ENCODE measurements at regions not wholly inside any gene's neighbourhood (a gene's known extent, or its start where the extent isn't known, plus 50 kb on each side); places are given as distances from the start of the nearest gene placed in this dataset.

DNA sequence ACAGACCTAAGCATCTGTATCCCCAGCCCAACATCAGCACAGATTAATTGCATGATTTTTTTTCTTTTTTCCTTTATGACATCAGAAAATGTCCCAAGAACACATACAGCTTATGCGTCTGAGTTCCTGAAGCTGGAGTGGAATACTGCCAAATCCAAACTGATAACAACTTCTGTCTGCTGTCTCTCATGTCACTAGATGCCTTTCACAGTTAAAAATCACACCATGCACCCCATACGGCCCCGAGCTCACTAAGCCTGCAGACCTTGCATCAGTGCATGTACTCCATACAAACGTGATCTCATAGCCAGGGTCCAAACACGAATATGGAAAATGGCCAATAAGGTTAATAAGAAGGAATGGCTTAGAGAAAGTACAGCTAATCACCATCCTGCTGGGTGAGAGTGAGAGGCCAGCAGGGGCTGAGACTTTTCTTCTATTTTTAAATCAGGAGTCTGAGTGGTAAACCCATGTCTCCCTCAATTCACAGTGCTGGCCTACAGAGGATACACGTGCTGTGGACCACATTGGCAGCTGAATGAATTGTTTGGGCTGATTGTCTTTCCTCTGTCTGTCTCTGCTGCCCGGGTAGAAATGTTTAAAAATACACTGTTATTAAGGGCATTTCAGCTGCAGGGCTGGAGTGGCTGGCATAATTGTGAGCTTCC lies 350.6 kb upstream of the RAG2 start:
- ATAC-seq (replicated peaks in 1 of 4) (no peak), DNase-seq (no peak)
- 73% methylated on average over 3 of the region's 7 CpGs for WGBS (ENCODE audit: insufficient coverage)

GRCh38 chr11:36945384-36945783 lies 347.3 kb upstream of the RAG2 start:
- WGBS (ENCODE audit: insufficient coverage) = no CpG with 5 or more reads among the region's 3 CpGs
- peaks cover 4 to 9% (median 7%) of the 10 kb centered on the region in 3 donors for H3K9me3 Mint-ChIP-seq
- no peak for ATAC-seq (replicated peaks in 1 of 4)
- H3K27ac Mint-ChIP-seq = no peak overlapping the region
- CTCF ChIA-PET = no interaction called here
- no peak for DNase-seq
- H3K27me3 ChIP-seq (replicated peaks in 1 of 2; ENCODE audit: control insufficient read depth in 2 of 2, extremely low read depth in 1 of 2, insufficient read depth in 2 of 2, low read length in 1 of 2) = no peaks in the 10 kb centered on the region
- H3K36me3 ChIP-seq (ENCODE audit: control insufficient read depth in 2 of 2, extremely low read depth in 1 of 2, insufficient read depth in 1 of 2, low read length in 1 of 2) = no peaks in the 10 kb centered on the region
- H3K4me1 Mint-ChIP-seq = no peaks in the 10 kb centered on the region
- no peaks in the 10 kb centered on the region for H3K9me3 ChIP-seq
- H3K36me3 Mint-ChIP-seq = no peaks in the 10 kb centered on the region
- POLR2A ChIA-PET = no interaction called here
- no peaks in the 10 kb centered on the region for H3K27me3 Mint-ChIP-seq
- H3K4me1 ChIP-seq (ENCODE audit: control insufficient read depth in 1 of 2, extremely low read depth in 1 of 2, insufficient read depth in 2 of 2, low read length in 2 of 2) = no peaks in the 10 kb centered on the region
- H3K4me3 Mint-ChIP-seq = no peak overlapping the region
- no peak overlapping the region for H3K4me3 ChIP-seq (ENCODE audit: control insufficient read depth in 1 of 2, extremely low read depth in 1 of 2, low read length in 1 of 2)
- no peak overlapping the region for H3K27ac ChIP-seq (ENCODE audit: low read length)

More for the DNA sequence above, 350.6 kb upstream of the RAG2 start:
- Histone ChIP-seq H3K4me1 (ENCODE audit: control insufficient read depth in 1 of 2, extremely low read depth in 1 of 2, insufficient read depth in 2 of 2, low read length in 2 of 2) (no peaks in the 10 kb centered on the region), H3K36me3 (ENCODE audit: control insufficient read depth in 2 of 2, extremely low read depth in 1 of 2, insufficient read depth in 1 of 2, low read length in 1 of 2) (no peaks in the 10 kb centered on the region), H3K9me3 (no peaks in the 10 kb centered on the region), H3K27ac (ENCODE audit: low read length) (no peak overlapping the region), H3K4me3 (ENCODE audit: control insufficient read depth in 1 of 2, extremely low read depth in 1 of 2, low read length in 1 of 2) (no peak overlapping the region), H3K27me3 (replicated peaks in 1 of 2; ENCODE audit: control insufficient read depth in 2 of 2, extremely low read depth in 1 of 2, insufficient read depth in 2 of 2, low read length in 1 of 2) (no peaks in the 10 kb centered on the region)
- ChIA-PET POLR2A (no interaction called here), CTCF (no interaction called here)
- Mint-ChIP-seq H3K36me3 (no peaks in the 10 kb centered on the region), H3K4me3 (no peak overlapping the region), H3K27ac (no peak overlapping the region), H3K9me3 (peaks cover 9 to 14% (median 12%) of the 10 kb centered on the region in 3 donors), H3K4me1 (no peaks in the 10 kb centered on the region), H3K27me3 (no peaks in the 10 kb centered on the region)

GRCh38 chr11:36933481-36933880 lies 335.4 kb upstream of the RAG2 start:
- POLR2A ChIA-PET = no interaction called here
- Histone ChIP-seq H3K27ac (ENCODE audit: low read length) (no peak overlapping the region), H3K36me3 (ENCODE audit: control insufficient read depth in 2 of 2, extremely low read depth in 1 of 2, insufficient read depth in 1 of 2, low read length in 1 of 2) (no peaks in the 10 kb centered on the region), H3K4me1 (ENCODE audit: control insufficient read depth in 1 of 2, extremely low read depth in 1 of 2, insufficient read depth in 2 of 2, low read length in 2 of 2) (no peaks in the 10 kb centered on the region), H3K9me3 (no peaks in the 10 kb centered on the region), H3K27me3 (replicated peaks in 1 of 2; ENCODE audit: control insufficient read depth in 2 of 2, extremely low read depth in 1 of 2, insufficient read depth in 2 of 2, low read length in 1 of 2) (no peaks in the 10 kb centered on the region), H3K4me3 (ENCODE audit: control insufficient read depth in 1 of 2, extremely low read depth in 1 of 2, low read length in 1 of 2) (no peak overlapping the region)
- no peak for DNase-seq
- H3K9me3 Mint-ChIP-seq = peaks cover 0 to 6% (median 4%) of the 10 kb centered on the region in 3 donors
- no peak for ATAC-seq (replicated peaks in 1 of 4)
- 100% methylated on average over 3 of the region's 5 CpGs for WGBS (ENCODE audit: insufficient coverage)
- no peaks in the 10 kb centered on the region for H3K27me3 Mint-ChIP-seq
- H3K4me1 Mint-ChIP-seq = no peaks in the 10 kb centered on the region
- no peaks in the 10 kb centered on the region for H3K36me3 Mint-ChIP-seq
- CTCF ChIA-PET = no interaction called here
- no peak overlapping the region for H3K4me3 Mint-ChIP-seq
- H3K27ac Mint-ChIP-seq = no peak overlapping the region

DNA sequence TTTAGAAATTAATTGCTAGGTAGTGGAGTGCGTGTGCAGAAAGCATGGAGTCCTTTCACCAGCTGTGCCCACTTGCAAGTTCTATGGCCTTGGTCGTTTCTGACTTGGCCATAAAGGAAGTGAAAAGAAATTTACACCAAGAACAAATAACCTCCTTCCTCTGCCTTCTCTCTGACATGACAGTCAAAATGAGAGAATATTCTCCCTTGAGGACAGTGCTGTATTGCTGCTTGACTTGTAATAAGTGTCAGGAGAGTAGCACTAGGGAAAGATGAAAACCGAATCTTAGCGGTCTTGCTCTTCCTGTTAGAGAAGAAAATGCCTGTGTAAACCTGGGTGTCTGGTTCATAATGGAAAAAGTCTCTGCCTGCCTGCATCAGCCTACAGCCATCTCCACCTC lies 333.1 kb upstream of the RAG2 start:
- POLR2A ChIA-PET = no interaction called here
- 80% methylated on average over 2 of the region's 4 CpGs for WGBS (ENCODE audit: insufficient coverage)

GRCh38 chr11:36930256-36930655 lies 332.2 kb upstream of the RAG2 start:
- no peaks in the 10 kb centered on the region for H3K36me3 ChIP-seq (ENCODE audit: control insufficient read depth in 2 of 2, extremely low read depth in 1 of 2, insufficient read depth in 1 of 2, low read length in 1 of 2)
- WGBS (ENCODE audit: insufficient coverage) = 79% methylated on average over 2 of the region's 3 CpGs
- ChIA-PET CTCF (no interaction called here), POLR2A (no interaction called here)
- no peak overlapping the region for H3K4me3 ChIP-seq (ENCODE audit: control insufficient read depth in 1 of 2, extremely low read depth in 1 of 2, low read length in 1 of 2)
- Mint-ChIP-seq H3K4me1 (no peaks in the 10 kb centered on the region), H3K36me3 (no peaks in the 10 kb centered on the region), H3K27ac (no peak overlapping the region), H3K9me3 (peaks cover 0 to 11% (median 7%) of the 10 kb centered on the region in 3 donors), H3K4me3 (no peak overlapping the region), H3K27me3 (no peaks in the 10 kb centered on the region)
- ATAC-seq (replicated peaks in 1 of 4) = no peak
- H3K27me3 ChIP-seq (replicated peaks in 1 of 2; ENCODE audit: control insufficient read depth in 2 of 2, extremely low read depth in 1 of 2, insufficient read depth in 2 of 2, low read length in 1 of 2) = no peaks in the 10 kb centered on the region
- no peaks in the 10 kb centered on the region for H3K4me1 ChIP-seq (ENCODE audit: control insufficient read depth in 1 of 2, extremely low read depth in 1 of 2, insufficient read depth in 2 of 2, low read length in 2 of 2)
- H3K27ac ChIP-seq (ENCODE audit: low read length) = no peak overlapping the region
- H3K9me3 ChIP-seq = no peaks in the 10 kb centered on the region
- no peak for DNase-seq

More for the DNA sequence above, 333.1 kb upstream of the RAG2 start:
- H3K36me3 Mint-ChIP-seq = no peaks in the 10 kb centered on the region
- H3K27ac Mint-ChIP-seq = no peak overlapping the region
- Histone ChIP-seq H3K9me3 (no peaks in the 10 kb centered on the region), H3K4me3 (ENCODE audit: control insufficient read depth in 1 of 2, extremely low read depth in 1 of 2, low read length in 1 of 2) (no peak overlapping the region), H3K27me3 (replicated peaks in 1 of 2; ENCODE audit: control insufficient read depth in 2 of 2, extremely low read depth in 1 of 2, insufficient read depth in 2 of 2, low read length in 1 of 2) (no peaks in the 10 kb centered on the region), H3K4me1 (ENCODE audit: control insufficient read depth in 1 of 2, extremely low read depth in 1 of 2, insufficient read depth in 2 of 2, low read length in 2 of 2) (no peaks in the 10 kb centered on the region), H3K27ac (ENCODE audit: low read length) (no peak overlapping the region), H3K36me3 (ENCODE audit: control insufficient read depth in 2 of 2, extremely low read depth in 1 of 2, insufficient read depth in 1 of 2, low read length in 1 of 2) (no peaks in the 10 kb centered on the region)
- no peaks in the 10 kb centered on the region for H3K27me3 Mint-ChIP-seq
- H3K4me1 Mint-ChIP-seq = no peaks in the 10 kb centered on the region
- DNase-seq = no peak
- peaks cover 0 to 10% (median 7%) of the 10 kb centered on the region in 3 donors for H3K9me3 Mint-ChIP-seq
- ATAC-seq (replicated peaks in 1 of 4) = no peak
- CTCF ChIA-PET = no interaction called here
- H3K4me3 Mint-ChIP-seq = no peak overlapping the region

DNA sequence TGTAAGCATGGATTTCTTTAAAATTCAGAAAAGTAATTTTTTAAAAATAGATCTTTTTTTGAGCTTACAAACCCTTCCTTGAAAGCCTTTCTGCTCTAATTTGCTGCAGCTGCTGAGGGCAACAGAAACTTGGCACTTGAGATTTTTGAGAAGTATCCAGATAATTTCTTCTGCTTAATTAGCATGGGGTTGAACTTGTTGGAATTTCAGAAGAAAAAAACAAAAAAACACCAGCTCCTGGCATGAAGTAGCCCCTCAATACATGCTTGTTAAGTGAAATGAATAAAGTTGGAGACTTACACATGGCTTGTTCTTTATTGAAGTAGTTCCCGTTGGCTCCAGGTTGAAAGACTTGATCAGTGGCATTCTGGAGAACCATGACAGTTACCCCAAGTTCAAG lies 331.4 kb upstream of the RAG2 start:
- Histone ChIP-seq H3K27ac (ENCODE audit: low read length) (no peak overlapping the region), H3K27me3 (replicated peaks in 1 of 2; ENCODE audit: control insufficient read depth in 2 of 2, extremely low read depth in 1 of 2, insufficient read depth in 2 of 2, low read length in 1 of 2) (no peaks in the 10 kb centered on the region), H3K4me3 (ENCODE audit: control insufficient read depth in 1 of 2, extremely low read depth in 1 of 2, low read length in 1 of 2) (no peak overlapping the region), H3K36me3 (ENCODE audit: control insufficient read depth in 2 of 2, extremely low read depth in 1 of 2, insufficient read depth in 1 of 2, low read length in 1 of 2) (no peaks in the 10 kb centered on the region), H3K9me3 (no peaks in the 10 kb centered on the region), H3K4me1 (ENCODE audit: control insufficient read depth in 1 of 2, extremely low read depth in 1 of 2, insufficient read depth in 2 of 2, low read length in 2 of 2) (no peaks in the 10 kb centered on the region)
- WGBS (ENCODE audit: insufficient coverage) = no CpG with 5 or more reads among the region's 1 CpG
- Mint-ChIP-seq H3K36me3 (no peaks in the 10 kb centered on the region), H3K27me3 (no peaks in the 10 kb centered on the region), H3K27ac (no peak overlapping the region), H3K4me1 (no peaks in the 10 kb centered on the region), H3K9me3 (peaks cover 0 to 11% (median 7%) of the 10 kb centered on the region in 3 donors), H3K4me3 (no peak overlapping the region)
- ATAC-seq (replicated peaks in 1 of 4) (no peak), DNase-seq (no peak)
- ChIA-PET POLR2A (no interaction called here), CTCF (no interaction called here)

GRCh38 chr11:36928621-36929020 lies 330.6 kb upstream of the RAG2 start:
- H3K4me1 ChIP-seq (ENCODE audit: control insufficient read depth in 1 of 2, extremely low read depth in 1 of 2, insufficient read depth in 2 of 2, low read length in 2 of 2) = no peaks in the 10 kb centered on the region
- Mint-ChIP-seq H3K4me3 (no peak overlapping the region), H3K4me1 (no peaks in the 10 kb centered on the region), H3K27me3 (no peaks in the 10 kb centered on the region), H3K9me3 (peaks cover 0 to 11% (median 7%) of the 10 kb centered on the region in 3 donors), H3K27ac (no peak overlapping the region), H3K36me3 (no peaks in the 10 kb centered on the region)
- H3K9me3 ChIP-seq = no peaks in the 10 kb centered on the region
- no peak for ATAC-seq (replicated peaks in 1 of 4)
- no CpG with 5 or more reads among the region's 1 CpG for WGBS (ENCODE audit: insufficient coverage)
- no peak for DNase-seq
- H3K27ac ChIP-seq (ENCODE audit: low read length) = no peak overlapping the region
- POLR2A ChIA-PET = no interaction called here
- CTCF ChIA-PET = no interaction called here
- H3K36me3 ChIP-seq (ENCODE audit: control insufficient read depth in 2 of 2, extremely low read depth in 1 of 2, insufficient read depth in 1 of 2, low read length in 1 of 2) = no peaks in the 10 kb centered on the region
- no peaks in the 10 kb centered on the region for H3K27me3 ChIP-seq (replicated peaks in 1 of 2; ENCODE audit: control insufficient read depth in 2 of 2, extremely low read depth in 1 of 2, insufficient read depth in 2 of 2, low read length in 1 of 2)
- H3K4me3 ChIP-seq (ENCODE audit: control insufficient read depth in 1 of 2, extremely low read depth in 1 of 2, low read length in 1 of 2) = no peak overlapping the region

Measured in T-cell (primary cell).